CD14-positive monocyte (primary cell): ENCODE measurements at regions not wholly inside any gene's neighbourhood (a gene's known extent, or its start where the extent isn't known, plus 50 kb on each side); places are given as distances from the start of the nearest gene placed in this dataset.

Source experiments
- DNase-seq, 3 donors: peaks; one replicate each; pipeline ENCODE4 v3.0.0-alpha.2; 2011 to 2022
- H2AFZ ChIP-seq: 2 replicates; pipeline ENCODE4 v1.6.0; 2012; ENCODE audit warnings: mild to moderate bottlenecking, low read depth, low read length, inconsistent platforms; ENCODE audit not compliant: insufficient read depth, poor library complexity, severe bottlenecking
- H3K27ac ChIP-seq, 2 donors: 1 replicate in 1 of 2; 2 replicates in 1 of 2; pipeline ENCODE4 v1.5.1; 2012 to 2013; ENCODE audit warnings: low read length in 2 of 2, control low read depth in 1 of 2, inconsistent platforms in 1 of 2, low read depth in 1 of 2, mild to moderate bottlenecking in 1 of 2
- H3K27me3 ChIP-seq, 2 donors: one replicate each; pipeline versions ENCODE4 v1.6.0 to v1.6.1; 2011 to 2013; ENCODE audit warnings: low read length in 2 of 2; ENCODE audit not compliant: control insufficient read depth in 2 of 2, insufficient read depth in 2 of 2
- H3K36me3 ChIP-seq, 2 donors: replicated peaks in 1 of 2; 1 replicate in 1 of 2; 2 replicates in 1 of 2; pipeline versions ENCODE4 v1.5.1 to v1.6.1; 2012 to 2013; ENCODE audit warnings: low read length in 2 of 2, control low read depth in 1 of 2, inconsistent platforms in 1 of 2, mild to moderate bottlenecking in 1 of 2; ENCODE audit not compliant: insufficient read depth in 2 of 2, control insufficient read depth in 1 of 2
- H3K4me1 ChIP-seq, 2 donors: 1 replicate in 1 of 2; 2 replicates in 1 of 2; pipeline versions ENCODE4 v1.5.1 to v1.6.1; 2012 to 2013; ENCODE audit warnings: low read length in 2 of 2, control low read depth in 1 of 2, inconsistent platforms in 1 of 2, mild to moderate bottlenecking in 1 of 2, moderate library complexity in 1 of 2; ENCODE audit not compliant: insufficient read depth in 2 of 2, control insufficient read depth in 1 of 2
- H3K4me2 ChIP-seq: replicated peaks from 2 replicates; pipeline ENCODE3; 2012; ENCODE audit warnings: low read length, moderate library complexity, mild to moderate bottlenecking; ENCODE audit not compliant: poor library complexity, severe bottlenecking; ENCODE audit errors: extremely low read depth
- H3K4me3 ChIP-seq, 3 experiments: fragments of 200-600 bp in 1 of 3; sonication (generic) in 1 of 3; replicated peaks in 1 of 3; 1 replicate in 2 of 3; 2 replicates in 1 of 3; pipeline ENCODE4 v1.5.1; 2011 to 2013; ENCODE audit warnings: low read length in 3 of 3, mild to moderate bottlenecking in 3 of 3, control low read depth in 2 of 3, low read depth in 2 of 3, inconsistent platforms in 1 of 3, moderate library complexity in 1 of 3
- H3K79me2 ChIP-seq: 2 replicates; pipeline ENCODE4 v1.6.0; 2012; ENCODE audit warnings: mild to moderate bottlenecking, control low read depth, inconsistent platforms, low read length, moderate library complexity; ENCODE audit not compliant: insufficient read depth
- H3K9ac ChIP-seq: 2 replicates; pipeline ENCODE4 v1.6.0; 2017; ENCODE audit warnings: low read length, mild to moderate bottlenecking; ENCODE audit not compliant: insufficient read depth, poor library complexity, severe bottlenecking
- H3K9me3 ChIP-seq, 2 donors: replicated peaks in 1 of 2; 1 replicate in 1 of 2; 2 replicates in 1 of 2; pipeline versions ENCODE4 v1.5.1 to v1.6.1; 2012 to 2013; ENCODE audit warnings: low read length in 2 of 2, control low read depth in 1 of 2; ENCODE audit not compliant: control insufficient read depth in 1 of 2, insufficient read depth in 1 of 2
- H4K20me1 ChIP-seq: 2 replicates; pipeline ENCODE4 v1.6.0; 2012; ENCODE audit warnings: mild to moderate bottlenecking, low read length, control low read depth, moderate library complexity; ENCODE audit not compliant: insufficient read depth
- H3K27ac Mint-ChIP-seq, 7 donors: one replicate each; pipeline ENCODE4 v1.8.0; 2020; ENCODE audit warnings: mild to moderate bottlenecking in 7 of 7, mixed read lengths in 7 of 7, moderate library complexity in 6 of 7, inconsistent platforms in 2 of 7
- H3K27me3 Mint-ChIP-seq, 3 donors: one replicate each; pipeline ENCODE4 v1.8.0; 2021 to 2022; ENCODE audit warnings: low read depth in 3 of 3, mild to moderate bottlenecking in 3 of 3, mixed read lengths in 3 of 3, moderate library complexity in 3 of 3, inconsistent platforms in 1 of 3
- H3K36me3 Mint-ChIP-seq, 2 donors: one replicate each; pipeline ENCODE4 v1.8.0; 2020; ENCODE audit warnings: mixed read lengths in 2 of 2, inconsistent platforms in 1 of 2, mild to moderate bottlenecking in 1 of 2
- H3K4me1 Mint-ChIP-seq: one replicate; pipeline ENCODE4 v1.8.0; 2020; ENCODE audit warnings: mild to moderate bottlenecking, mixed read lengths
- H3K4me3 Mint-ChIP-seq, 2 donors: one replicate each; pipeline ENCODE4 v1.8.0; 2020; ENCODE audit warnings: mild to moderate bottlenecking in 2 of 2, mixed read lengths in 2 of 2, moderate library complexity in 1 of 2
- H3K9me3 Mint-ChIP-seq, 7 donors: one replicate each; pipeline ENCODE4 v1.8.0; 2020 to 2022; ENCODE audit warnings: mixed read lengths in 7 of 7, mild to moderate bottlenecking in 6 of 7, moderate library complexity in 6 of 7, inconsistent platforms in 2 of 7
- CTCF ChIP-seq: fragments of 200-600 bp; IDR thresholded peaks from one replicate; pipeline ENCODE4 v1.8.0; 2022; ENCODE audit warnings: antibody characterized with exemption, mild to moderate bottlenecking
- WGBS: methylation state at CpG from one replicate; pipeline ENCODE4 v1.1.5; 2013; ENCODE audit warnings: missing lambda C conversion rate; ENCODE audit not compliant: insufficient coverage; 5-methylcytosine and 5-hydroxymethylcytosine counted together
- intact Hi-C, 2 donors: fragments of 100-400 bp; cut with micrococcal nuclease; formaldehyde crosslinking; loops; one replicate each; pipeline versions ENCODE4 v1.15.0 to v1.15.1; 2023

- no peak for TF ChIP-seq CTCF
- H3K36me3 ChIP-seq, result no peaks in the 10 kb centered on the region
- Mint-ChIP-seq H3K36me3 (no peaks in the 10 kb centered on the region), H3K4me1 (no peaks in the 10 kb centered on the region), H3K9me3 (peaks cover 0 to 8% (median 2%) of the 10 kb centered on the region in 7 donors), H3K27me3 (no peaks in the 10 kb centered on the region), H3K27ac (no peak overlapping the region), H3K4me3 (no peak overlapping the region)
- no peaks in the 10 kb centered on the region for H3K4me1 ChIP-seq
- H3K27me3 ChIP-seq, result no peaks in the 10 kb centered on the region
- H3K79me2 ChIP-seq, result no peaks in the 10 kb centered on the region
- no peak overlapping the region for H3K4me2 ChIP-seq
- intact Hi-C loops, result no loop called here
- no peak overlapping the region for H3K27ac ChIP-seq
- H2AFZ ChIP-seq, result no peak overlapping the region
- no peak overlapping the region for H3K9ac ChIP-seq
- H3K9me3 ChIP-seq, result no peaks in the 10 kb centered on the region
- no peak overlapping the region for H3K4me3 ChIP-seq
- no peaks in the 10 kb centered on the region for H4K20me1 ChIP-seq
- DNase-seq, result no peak
Observed at GRCh38 chr7:124183649-124184048, 150.8 kb upstream of the TMEM229A start.

GRCh38 chr7:124179641-124180040, 146.8 kb upstream of the TMEM229A start:
- Histone ChIP-seq H3K79me2 (no peaks in the 10 kb centered on the region), H3K27ac (no peak overlapping the region), H3K4me3 (no peak overlapping the region), H3K9me3 (no peaks in the 10 kb centered on the region), H3K36me3 (no peaks in the 10 kb centered on the region), H3K4me1 (no peaks in the 10 kb centered on the region), H4K20me1 (no peaks in the 10 kb centered on the region), H2AFZ (no peak overlapping the region), H3K27me3 (no peaks in the 10 kb centered on the region), H3K9ac (no peak overlapping the region), H3K4me2 (no peak overlapping the region)
- H3K27me3 Mint-ChIP-seq, result no peaks in the 10 kb centered on the region
- WGBS, result no CpG with 5 or more reads among the region's 2 CpGs
- H3K4me3 Mint-ChIP-seq, result no peak overlapping the region
- no peak overlapping the region for H3K27ac Mint-ChIP-seq
- intact Hi-C loops, result no loop called here
- H3K4me1 Mint-ChIP-seq, result no peaks in the 10 kb centered on the region
- DNase-seq, result no peak
- H3K9me3 Mint-ChIP-seq, result peaks cover 0 to 8% (median 0%) of the 10 kb centered on the region in 7 donors
- TF ChIP-seq CTCF, result no peak
- no peaks in the 10 kb centered on the region for H3K36me3 Mint-ChIP-seq
